Endothelial cell of umbilical vein (primary cell): ENCODE measurements at regions not wholly inside any gene's neighbourhood (a gene's known extent, or its start where the extent isn't known, plus 50 kb on each side); places are given as distances from the start of the nearest gene placed in this dataset.

Experiments
- BruUV-seq: library from RNA; stranded (reverse); fragments of 400-500 nt; replicated peaks from 2 replicates; lab custom pipeline; 2021; lab: Mats Ljungman, UMichigan
- CTCF ChIA-PET: fragments of 300-600, 350-600 bp; sonication (Branson Sonifier 250); formaldehyde crosslinking; loops from one replicate; lab custom pipeline; 2021; ENCODE audit warnings: antibody characterized with exemption, inconsistent platforms; lab: Charles Lee
- POLR2A ChIA-PET: fragments of 300-600, 350-600 bp; sonication (Branson Sonifier 250); formaldehyde crosslinking; loops from one replicate; lab custom pipeline; 2021; ENCODE audit warnings: antibody characterized with exemption, inconsistent platforms; lab: Charles Lee
- DNase-seq: peaks from one replicate; pipeline ENCODE4 v3.0.0-alpha.2; 2011; ENCODE audit warnings: low read depth, low spot score
- FAIRE-seq: peaks from 2 replicates; lab custom pipeline; 2011; peaks lifted over from hg19 to GRCh38; lab: Jason Lieb, UNC
- H2AFZ ChIP-seq: 2 replicates; pipeline ENCODE4 v1.6.0; 2012; ENCODE audit warnings: low read depth, low read length, control low read depth, inconsistent platforms
- H3K27ac ChIP-seq: 2 replicates; pipeline ENCODE4 v1.5.1; 2011; ENCODE audit warnings: low read depth, mild to moderate bottlenecking, control low read depth, low read length, moderate library complexity; ENCODE audit not compliant: insufficient read depth
- H3K27me3 ChIP-seq, 2 experiments: 2 replicates each; pipeline versions ENCODE4 v1.6.0 to v1.6.1; 2011; ENCODE audit warnings: low read length in 2 of 2, mixed read lengths in 1 of 2; ENCODE audit not compliant: control insufficient read depth in 2 of 2, insufficient read depth in 2 of 2
- H3K36me3 ChIP-seq, 2 experiments: 2 replicates in 1 of 2; 3 replicates in 1 of 2; pipeline ENCODE4 v1.5.1; 2011; ENCODE audit warnings: low read length in 2 of 2, mild to moderate bottlenecking in 1 of 2, moderate library complexity in 1 of 2; ENCODE audit not compliant: control insufficient read depth in 2 of 2, insufficient read depth in 2 of 2; ENCODE audit errors: extremely low read depth in 1 of 2
- H3K4me1 ChIP-seq: 3 replicates; pipeline ENCODE4 v1.5.1; 2011; ENCODE audit warnings: mild to moderate bottlenecking, low read length; ENCODE audit not compliant: control insufficient read depth, insufficient read depth; ENCODE audit errors: extremely low read depth
- H3K4me2 ChIP-seq: 2 replicates; pipeline ENCODE4 v1.6.1; 2011; ENCODE audit warnings: low read length, control low read depth, mixed read lengths; ENCODE audit not compliant: insufficient read depth
- H3K4me3 ChIP-seq, 3 experiments: fragments of 200-600 bp in 1 of 3; sonication (generic), shearing (Covaris generic) in 1 of 3; replicated peaks in 1 of 3; 2 replicates each; pipeline ENCODE4 v1.5.1; 2011 to 2016; ENCODE audit warnings: control low read depth in 3 of 3, low read length in 3 of 3, mild to moderate bottlenecking in 2 of 3, inconsistent platforms in 1 of 3, low read depth in 1 of 3, moderate library complexity in 1 of 3; ENCODE audit not compliant: insufficient read depth in 1 of 3
- H3K79me2 ChIP-seq: 2 replicates; pipeline ENCODE4 v1.6.0; 2012; ENCODE audit warnings: low read length, inconsistent platforms; ENCODE audit not compliant: control insufficient read depth, insufficient read depth
- H3K9ac ChIP-seq: replicated peaks from 2 replicates; pipeline ENCODE3; 2011; ENCODE audit warnings: low read length, control low read depth; ENCODE audit not compliant: insufficient read depth; ENCODE audit errors: extremely low read depth
- H3K9me1 ChIP-seq: replicated peaks from 3 replicates; pipeline ENCODE4 v1.6.0; 2011; ENCODE audit warnings: mild to moderate bottlenecking, low read length; ENCODE audit not compliant: control insufficient read depth, insufficient read depth; ENCODE audit errors: extremely low read depth
- H3K9me3 ChIP-seq: replicated peaks from 2 replicates; pipeline ENCODE4 v1.5.1; 2012; ENCODE audit warnings: low read length, inconsistent platforms; ENCODE audit not compliant: control insufficient read depth, insufficient read depth
- H4K20me1 ChIP-seq: replicated peaks from 2 replicates; pipeline ENCODE3; 2011; ENCODE audit warnings: mild to moderate bottlenecking, low read length; ENCODE audit not compliant: control insufficient read depth, insufficient read depth; ENCODE audit errors: extremely low read depth
- EZH2 ChIP-seq: IDR thresholded peaks from 2 replicates; pipeline ENCODE4 v1.6.1; 2012; ENCODE audit warnings: borderline replicate concordance, low read depth, mild to moderate bottlenecking, moderate library complexity, low read length, inconsistent platforms; ENCODE audit not compliant: severe bottlenecking
- FOS ChIP-seq: IDR thresholded peaks from 2 replicates; pipeline ENCODE4 v1.6.1; 2011; ENCODE audit warnings: mild to moderate bottlenecking, low read length, moderate library complexity, borderline replicate concordance; ENCODE audit not compliant: insufficient read depth
- GATA2 ChIP-seq: IDR thresholded peaks from 2 replicates; pipeline ENCODE4 v1.7.0; 2011; ENCODE audit warnings: low read depth, mild to moderate bottlenecking, moderate library complexity, mixed read lengths, low read length; ENCODE audit not compliant: insufficient read length, insufficient read depth
- JUN ChIP-seq: IDR thresholded peaks from 2 replicates; pipeline ENCODE4 v1.6.1; 2011; ENCODE audit warnings: borderline replicate concordance, low read depth; ENCODE audit not compliant: insufficient read length, insufficient read depth
- MYC ChIP-seq: IDR thresholded peaks from one replicate; pipeline ENCODE4 v1.6.1; 2011; ENCODE audit warnings: mild to moderate bottlenecking, low read depth, low read length
- POLR2A ChIP-seq: IDR thresholded peaks from 2 replicates; pipeline ENCODE4 v1.6.1; 2012; ENCODE audit warnings: low read depth, mild to moderate bottlenecking, control low read depth, low read length
- POLR2AphosphoS5 ChIP-seq: IDR thresholded peaks from 2 replicates; pipeline ENCODE4 v1.6.1; 2012; ENCODE audit warnings: low read depth, mild to moderate bottlenecking, control low read depth, low read length, moderate library complexity; ENCODE audit not compliant: insufficient read depth
- dilution Hi-C: fragments of 300-500 bp; cut with MboI; formaldehyde crosslinking; loops from one replicate; pipeline ENCODE4 v1.15.0; 2019; ENCODE audit warnings: low sequenced_read_pairs; ENCODE audit not compliant: extremely low pct_ligation_motif_present
- intact Hi-C: fragments of 100-400 bp; cut with micrococcal nuclease; formaldehyde crosslinking; loops from one replicate; pipeline ENCODE4 v1.10.0; 2022
- TF ChIP-seq, protein P1 (sequence below): IDR thresholded peaks from 2 replicates; pipeline ENCODE4 v1.6.1; 2011; ENCODE audit not compliant: insufficient read depth, insufficient read length
- TF ChIP-seq, protein P2 (sequence below), 2 donors: IDR thresholded peaks; 1 replicate in 1 of 2; 2 replicates in 1 of 2; pipeline ENCODE4 v1.5.1; 2011; ENCODE audit warnings: low read length in 2 of 2, mild to moderate bottlenecking in 2 of 2, moderate library complexity in 2 of 2, control low read depth in 1 of 2, inconsistent platforms in 1 of 2, low read depth in 1 of 2; ENCODE audit not compliant: insufficient read depth in 1 of 2; ENCODE audit errors: extremely low read depth in 1 of 2

DNA sequence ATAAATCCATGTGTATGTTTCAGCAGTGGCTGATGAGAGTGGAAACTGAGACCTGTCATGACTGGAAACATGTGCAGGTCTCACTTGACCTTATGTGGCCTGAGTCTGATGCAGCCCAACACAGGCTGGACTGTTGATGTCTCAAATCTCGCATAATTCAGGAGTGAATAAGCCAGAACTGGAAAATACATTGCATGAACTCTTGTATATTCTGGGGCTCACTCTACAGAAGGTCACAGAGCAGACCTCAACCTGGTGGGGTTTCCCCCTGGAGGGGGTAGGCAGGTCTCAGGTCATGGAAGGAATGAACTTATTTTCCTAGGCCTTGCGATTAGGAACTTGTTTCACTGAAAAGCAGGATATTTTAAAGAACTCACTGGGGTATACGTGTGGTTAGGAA is 146.3 kb upstream of the THUMPD2 start:
- no peak overlapping the region for H3K9ac ChIP-seq
- H3K27me3 ChIP-seq = no peaks in the 10 kb centered on the region
- intact Hi-C loops (no loop called here), dilution Hi-C loops (no loop called here)
- no peaks in the 10 kb centered on the region for H3K36me3 ChIP-seq
- H3K9me1 ChIP-seq = no peaks in the 10 kb centered on the region
- H3K9me3 ChIP-seq = no peaks in the 10 kb centered on the region
- DNase-seq (no peak), FAIRE-seq (no peak)
- H4K20me1 ChIP-seq = no peaks in the 10 kb centered on the region
- no TSS peak for BruUV-seq
- no peak overlapping the region for H3K4me3 ChIP-seq
- no peaks in the 10 kb centered on the region for H3K79me2 ChIP-seq
- POLR2A ChIA-PET = no interaction called here
- TF ChIP-seq, protein P1, sequence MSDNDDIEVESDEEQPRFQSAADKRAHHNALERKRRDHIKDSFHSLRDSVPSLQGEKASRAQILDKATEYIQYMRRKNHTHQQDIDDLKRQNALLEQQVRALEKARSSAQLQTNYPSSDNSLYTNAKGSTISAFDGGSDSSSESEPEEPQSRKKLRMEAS = no peak
- TF ChIP-seq JUN = no peak
- TF ChIP-seq POLR2A = no peak
- no peak for TF ChIP-seq POLR2AphosphoS5
- no peak for TF ChIP-seq EZH2
- TF ChIP-seq, protein P2, sequence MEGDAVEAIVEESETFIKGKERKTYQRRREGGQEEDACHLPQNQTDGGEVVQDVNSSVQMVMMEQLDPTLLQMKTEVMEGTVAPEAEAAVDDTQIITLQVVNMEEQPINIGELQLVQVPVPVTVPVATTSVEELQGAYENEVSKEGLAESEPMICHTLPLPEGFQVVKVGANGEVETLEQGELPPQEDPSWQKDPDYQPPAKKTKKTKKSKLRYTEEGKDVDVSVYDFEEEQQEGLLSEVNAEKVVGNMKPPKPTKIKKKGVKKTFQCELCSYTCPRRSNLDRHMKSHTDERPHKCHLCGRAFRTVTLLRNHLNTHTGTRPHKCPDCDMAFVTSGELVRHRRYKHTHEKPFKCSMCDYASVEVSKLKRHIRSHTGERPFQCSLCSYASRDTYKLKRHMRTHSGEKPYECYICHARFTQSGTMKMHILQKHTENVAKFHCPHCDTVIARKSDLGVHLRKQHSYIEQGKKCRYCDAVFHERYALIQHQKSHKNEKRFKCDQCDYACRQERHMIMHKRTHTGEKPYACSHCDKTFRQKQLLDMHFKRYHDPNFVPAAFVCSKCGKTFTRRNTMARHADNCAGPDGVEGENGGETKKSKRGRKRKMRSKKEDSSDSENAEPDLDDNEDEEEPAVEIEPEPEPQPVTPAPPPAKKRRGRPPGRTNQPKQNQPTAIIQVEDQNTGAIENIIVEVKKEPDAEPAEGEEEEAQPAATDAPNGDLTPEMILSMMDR (IDR thresholded peaks at IDR 0.05; ENCODE audit: extremely low read depth in 1 of 2, insufficient read depth in 1 of 2, low read depth in 1 of 2, low read length in 2 of 2) = no peak
- TF ChIP-seq MYC = no peak
- no peak for TF ChIP-seq FOS
- TF ChIP-seq GATA2 = no peak
- CTCF ChIA-PET = interaction anchor here (3.7 kb wide), 1 partner anchor 11 kb away, joined by 23 read pairs; no protein-coding TSS in a partner anchor
- H3K4me1 ChIP-seq = no peaks in the 10 kb centered on the region
- no peak overlapping the region for H3K27ac ChIP-seq
- no peak overlapping the region for H3K4me2 ChIP-seq
- H2AFZ ChIP-seq = no peak overlapping the region
